GM12875 (cell line): ENCODE measurements at regions not wholly inside any gene's neighbourhood (a gene's known extent, or its start where the extent isn't known, plus 50 kb on each side); places are given as distances from the start of the nearest gene placed in this dataset.

Experiments
- H3K4me3 ChIP-seq: one replicate; pipeline ENCODE4 v1.5.1; 2011; ENCODE audit warnings: low read depth, low read length, control low read depth
- TF ChIP-seq, protein P1 (sequence below): IDR thresholded peaks from 2 replicates; pipeline ENCODE4 v1.5.1; 2011; ENCODE audit warnings: low read depth, mild to moderate bottlenecking, control low read depth, inconsistent platforms, low read length, moderate library complexity, borderline replicate concordance; ENCODE audit not compliant: insufficient read depth

DNA sequence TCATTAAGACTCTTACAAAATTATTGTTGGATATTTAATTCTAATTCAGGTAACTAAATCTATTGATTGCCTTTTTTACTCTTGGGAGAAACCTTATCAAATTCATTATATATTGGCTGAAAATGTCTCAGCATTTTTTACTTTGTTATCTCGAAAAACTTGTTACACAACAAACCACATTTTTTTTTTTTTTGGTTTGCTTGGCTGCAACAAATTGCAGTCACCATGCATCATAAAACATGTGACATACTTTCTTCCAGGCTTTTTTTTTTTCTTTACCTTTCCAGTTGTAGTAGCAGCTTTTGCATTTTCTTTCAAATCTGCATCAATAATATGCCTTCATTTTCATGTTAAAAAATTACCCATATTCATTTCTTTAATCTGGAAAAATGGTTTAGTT, 186.7 kb downstream of the TDRD15 start:
- no peak overlapping the region for H3K4me3 ChIP-seq
- TF ChIP-seq, protein P1, sequence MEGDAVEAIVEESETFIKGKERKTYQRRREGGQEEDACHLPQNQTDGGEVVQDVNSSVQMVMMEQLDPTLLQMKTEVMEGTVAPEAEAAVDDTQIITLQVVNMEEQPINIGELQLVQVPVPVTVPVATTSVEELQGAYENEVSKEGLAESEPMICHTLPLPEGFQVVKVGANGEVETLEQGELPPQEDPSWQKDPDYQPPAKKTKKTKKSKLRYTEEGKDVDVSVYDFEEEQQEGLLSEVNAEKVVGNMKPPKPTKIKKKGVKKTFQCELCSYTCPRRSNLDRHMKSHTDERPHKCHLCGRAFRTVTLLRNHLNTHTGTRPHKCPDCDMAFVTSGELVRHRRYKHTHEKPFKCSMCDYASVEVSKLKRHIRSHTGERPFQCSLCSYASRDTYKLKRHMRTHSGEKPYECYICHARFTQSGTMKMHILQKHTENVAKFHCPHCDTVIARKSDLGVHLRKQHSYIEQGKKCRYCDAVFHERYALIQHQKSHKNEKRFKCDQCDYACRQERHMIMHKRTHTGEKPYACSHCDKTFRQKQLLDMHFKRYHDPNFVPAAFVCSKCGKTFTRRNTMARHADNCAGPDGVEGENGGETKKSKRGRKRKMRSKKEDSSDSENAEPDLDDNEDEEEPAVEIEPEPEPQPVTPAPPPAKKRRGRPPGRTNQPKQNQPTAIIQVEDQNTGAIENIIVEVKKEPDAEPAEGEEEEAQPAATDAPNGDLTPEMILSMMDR = no peak

DNA sequence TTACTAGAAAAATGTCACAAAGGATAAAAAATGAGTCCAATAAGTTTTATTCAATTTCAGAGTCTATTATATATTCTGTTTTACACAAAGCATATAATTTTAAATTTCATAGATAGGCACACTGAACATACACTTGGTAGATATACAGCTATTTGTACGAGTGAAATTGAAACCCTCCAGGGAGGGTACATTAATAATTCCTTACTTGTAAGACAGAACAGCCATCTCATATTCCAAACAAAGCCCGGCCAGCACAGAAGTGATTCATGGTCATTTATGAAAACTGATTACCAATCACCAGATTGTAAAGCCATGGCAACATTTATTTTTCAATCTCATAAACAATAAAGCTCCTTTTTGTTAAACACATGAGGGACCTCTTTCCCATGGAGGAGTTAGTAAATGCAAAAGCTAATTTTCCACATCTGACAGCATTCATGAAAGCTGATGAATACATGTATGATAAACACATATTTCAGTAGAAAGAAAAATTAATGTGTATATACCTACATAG, 190.6 kb downstream of the TDRD15 start:
- TF ChIP-seq, protein P1 = no peak
- H3K4me3 ChIP-seq = no peak overlapping the region

DNA sequence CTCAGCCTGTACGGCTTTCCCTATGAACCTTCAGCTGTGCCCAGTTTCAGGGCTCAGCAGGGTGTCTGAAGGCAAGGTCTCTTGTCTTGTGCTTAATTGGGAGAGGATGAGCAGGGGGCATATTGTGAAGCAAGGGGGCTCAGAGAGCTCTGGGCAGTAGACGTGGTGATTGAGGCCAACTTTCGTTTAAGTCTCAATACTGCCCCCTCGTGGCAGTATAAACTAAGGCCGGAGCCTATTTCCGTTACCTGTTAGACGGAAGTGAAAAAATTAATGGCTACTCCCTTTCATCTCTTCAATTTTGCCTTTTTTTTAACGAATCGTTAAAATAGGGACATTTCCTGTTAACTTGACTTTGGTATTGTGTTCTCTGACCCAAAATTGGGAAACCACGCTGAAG, 193.4 kb downstream of the TDRD15 start:
- TF ChIP-seq, protein P1 = peak; percentile 56; the same call in 1 of the 2 replicates
- H3K4me3 ChIP-seq = no peak overlapping the region

DNA sequence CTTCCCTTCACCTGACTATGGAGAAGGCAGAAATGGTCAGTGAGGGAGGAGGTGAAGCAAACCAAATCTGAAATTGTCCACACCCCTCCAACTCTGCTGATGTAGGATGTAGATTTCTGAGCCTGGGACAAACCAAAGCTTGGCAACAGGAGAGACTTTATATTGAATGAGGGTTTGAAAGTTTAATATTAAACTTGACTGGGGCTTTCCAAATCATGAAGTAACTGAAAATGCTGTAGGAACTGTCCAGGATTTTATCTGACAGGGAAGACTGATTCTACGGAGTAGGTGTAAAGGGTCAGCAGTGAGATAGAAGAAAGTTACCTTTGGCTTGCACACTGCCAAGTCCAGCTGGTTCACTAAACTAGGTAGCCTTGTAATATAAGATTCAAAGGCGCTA, 194.5 kb downstream of the TDRD15 start:
- TF ChIP-seq, protein P1 = no peak

DNA sequence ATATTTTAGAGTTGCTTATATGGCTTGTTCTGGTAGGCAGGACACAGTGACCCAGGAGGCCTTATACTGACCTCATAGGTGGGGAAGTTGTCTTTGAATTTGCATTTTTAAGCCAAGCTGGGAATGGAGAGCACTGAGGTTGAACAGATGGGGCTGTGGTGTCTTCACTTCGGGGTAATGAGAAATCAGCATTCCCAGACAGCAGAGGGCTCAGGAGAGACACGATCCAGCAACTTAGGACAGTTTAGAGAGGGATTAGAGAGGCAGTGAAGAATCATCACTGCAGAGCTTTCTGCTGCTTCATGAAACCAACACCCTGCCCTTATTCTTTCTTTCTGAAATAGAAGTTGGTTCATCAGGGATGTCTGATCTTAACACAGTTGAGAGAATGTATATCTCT, 202.4 kb downstream of the TDRD15 start:
- no peak overlapping the region for H3K4me3 ChIP-seq
- TF ChIP-seq, protein P1 = no peak

More for the DNA sequence above, 194.5 kb downstream of the TDRD15 start:
- no peak overlapping the region for H3K4me3 ChIP-seq

DNA sequence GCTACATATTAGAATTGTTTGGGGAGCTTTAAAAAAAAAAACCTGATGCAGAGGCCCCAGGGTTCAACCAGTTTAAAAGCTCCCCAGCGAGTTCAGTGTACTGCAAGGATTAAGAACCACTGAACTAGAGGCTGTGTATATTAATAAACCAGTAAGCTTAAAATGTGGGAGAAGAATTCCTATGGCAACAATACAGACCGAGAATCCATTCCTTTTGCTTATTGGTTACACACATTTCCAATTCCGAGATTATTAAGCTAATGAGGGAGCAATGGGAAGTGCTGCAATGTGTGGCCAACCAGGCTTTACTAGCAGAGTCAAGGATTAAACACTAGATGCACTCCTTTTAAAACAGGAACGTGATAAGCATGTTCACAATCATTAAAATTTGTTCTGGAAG, 204.4 kb downstream of the TDRD15 start:
- H3K4me3 ChIP-seq = no peak overlapping the region
- TF ChIP-seq, protein P1 = no peak

DNA sequence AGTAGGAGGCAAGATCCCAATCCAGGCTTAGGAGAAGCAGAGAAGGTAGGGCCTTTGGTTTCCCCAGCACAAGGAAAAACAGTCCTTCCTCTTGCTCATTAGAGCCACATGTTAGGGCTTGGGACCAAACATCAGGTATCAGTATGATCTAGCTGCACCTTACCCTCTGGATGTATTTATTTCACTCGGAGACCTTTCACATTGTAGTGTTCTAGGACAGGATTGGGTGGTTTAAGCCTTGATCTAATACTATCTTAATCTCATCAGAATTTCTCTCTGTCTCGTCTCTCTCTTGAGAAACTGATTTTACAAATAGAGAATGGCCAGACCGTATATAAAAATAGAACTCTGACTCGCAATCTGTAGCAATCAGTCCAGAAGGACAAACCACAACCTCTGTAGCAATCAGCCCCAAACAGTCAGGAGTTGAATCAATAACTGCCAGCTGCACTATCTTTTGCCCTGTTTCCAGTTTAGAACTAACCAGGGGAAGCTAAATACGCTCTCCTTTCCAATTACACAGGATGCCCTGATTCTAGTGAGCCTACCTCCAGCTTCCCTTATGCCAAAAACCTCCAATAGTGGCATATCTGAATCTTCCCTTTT, 207.1 kb downstream of the TDRD15 start:
- H3K4me3 ChIP-seq = no peak overlapping the region
- TF ChIP-seq, protein P1 = no peak
